ENCODE measurements at regions not wholly inside any gene's neighbourhood (a gene's known extent, or its start where the extent isn't known, plus 50 kb on each side); places are given as distances from the start of the nearest gene placed in this dataset.
"Not testable (repeated sequence)": the region's sequence is repeated elsewhere in the genome, so short reads cannot be mapped to it uniquely, and the experiment has no call there.

GRCh38 chr6:170091639-170092579 lies 199.0 kb downstream of the DLL1 start:
- TF ChIP-seq, protein P1, sequence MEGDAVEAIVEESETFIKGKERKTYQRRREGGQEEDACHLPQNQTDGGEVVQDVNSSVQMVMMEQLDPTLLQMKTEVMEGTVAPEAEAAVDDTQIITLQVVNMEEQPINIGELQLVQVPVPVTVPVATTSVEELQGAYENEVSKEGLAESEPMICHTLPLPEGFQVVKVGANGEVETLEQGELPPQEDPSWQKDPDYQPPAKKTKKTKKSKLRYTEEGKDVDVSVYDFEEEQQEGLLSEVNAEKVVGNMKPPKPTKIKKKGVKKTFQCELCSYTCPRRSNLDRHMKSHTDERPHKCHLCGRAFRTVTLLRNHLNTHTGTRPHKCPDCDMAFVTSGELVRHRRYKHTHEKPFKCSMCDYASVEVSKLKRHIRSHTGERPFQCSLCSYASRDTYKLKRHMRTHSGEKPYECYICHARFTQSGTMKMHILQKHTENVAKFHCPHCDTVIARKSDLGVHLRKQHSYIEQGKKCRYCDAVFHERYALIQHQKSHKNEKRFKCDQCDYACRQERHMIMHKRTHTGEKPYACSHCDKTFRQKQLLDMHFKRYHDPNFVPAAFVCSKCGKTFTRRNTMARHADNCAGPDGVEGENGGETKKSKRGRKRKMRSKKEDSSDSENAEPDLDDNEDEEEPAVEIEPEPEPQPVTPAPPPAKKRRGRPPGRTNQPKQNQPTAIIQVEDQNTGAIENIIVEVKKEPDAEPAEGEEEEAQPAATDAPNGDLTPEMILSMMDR (conservative IDR thresholded peaks at IDR 0.05; ENCODE audit: low read depth, low read length) = no peak
- no peak overlapping the region for H3K4me3 ChIP-seq (ENCODE audit: low read depth, low read length)
- no peak for DNase-seq (ENCODE audit: low read depth)

- TF ChIP-seq, protein P1 (conservative IDR thresholded peaks at IDR 0.05; ENCODE audit: low read depth, low read length) = no peak
Observed at GRCh38 chr6:170091000-170091638, 199.8 kb downstream of the DLL1 start.

DNA sequence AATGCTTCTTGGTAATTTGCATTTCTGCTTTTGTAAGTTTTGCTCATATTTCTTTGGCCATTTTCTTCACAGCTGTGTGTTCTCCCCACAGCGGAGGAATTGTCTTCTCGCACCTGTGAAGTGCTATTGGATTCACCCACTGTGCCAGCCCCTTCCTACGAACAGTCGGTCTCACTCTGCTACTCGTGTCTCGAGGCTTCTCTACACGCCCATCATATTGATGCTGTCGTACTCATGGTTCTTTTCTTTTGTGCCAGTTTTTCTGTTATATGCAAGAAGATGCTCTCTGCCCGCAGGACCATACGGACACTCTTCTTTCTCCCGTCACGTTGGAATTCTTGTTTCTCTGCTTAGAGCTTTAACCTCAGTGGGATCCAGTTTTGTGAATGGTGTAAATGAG lies 200.3 kb downstream of the DLL1 start:
- TF ChIP-seq, protein P1 (conservative IDR thresholded peaks at IDR 0.05; ENCODE audit: low read depth, low read length) = no peak
- no peak for DNase-seq (ENCODE audit: low read depth)
- H3K4me3 ChIP-seq (ENCODE audit: low read depth, low read length) = no peak overlapping the region

More at GRCh38 chr6:170091000-170091638, 199.8 kb downstream of the DLL1 start:
- no peak overlapping the region for H3K4me3 ChIP-seq (ENCODE audit: low read depth, low read length)
- DNase-seq (ENCODE audit: low read depth) = no peak

DNA sequence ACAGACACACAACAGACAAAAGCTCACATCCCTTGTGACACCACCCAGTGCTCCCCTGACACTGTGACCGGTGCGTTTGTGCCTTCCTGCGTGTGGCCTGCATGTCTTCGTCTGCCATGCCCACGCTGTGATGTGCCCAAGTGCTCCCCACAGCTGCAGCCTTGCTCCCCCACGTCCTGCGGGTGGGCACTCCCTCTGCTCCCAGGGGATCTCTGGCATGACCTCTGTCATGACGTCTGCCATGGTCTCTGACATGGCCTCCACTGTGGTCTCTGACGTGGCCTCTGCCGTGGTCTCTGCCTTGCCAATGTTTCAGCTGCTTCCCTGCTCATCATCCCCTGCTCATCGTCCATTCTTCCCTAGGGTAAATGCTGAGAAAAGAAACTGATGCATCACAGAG lies 200.9 kb downstream of the DLL1 start:
- H3K4me3 ChIP-seq (ENCODE audit: low read depth, low read length) = no peak overlapping the region
- TF ChIP-seq, protein P1 (conservative IDR thresholded peaks at IDR 0.05; ENCODE audit: low read depth, low read length) = no peak
- DNase-seq (ENCODE audit: low read depth) = no peak

DNA sequence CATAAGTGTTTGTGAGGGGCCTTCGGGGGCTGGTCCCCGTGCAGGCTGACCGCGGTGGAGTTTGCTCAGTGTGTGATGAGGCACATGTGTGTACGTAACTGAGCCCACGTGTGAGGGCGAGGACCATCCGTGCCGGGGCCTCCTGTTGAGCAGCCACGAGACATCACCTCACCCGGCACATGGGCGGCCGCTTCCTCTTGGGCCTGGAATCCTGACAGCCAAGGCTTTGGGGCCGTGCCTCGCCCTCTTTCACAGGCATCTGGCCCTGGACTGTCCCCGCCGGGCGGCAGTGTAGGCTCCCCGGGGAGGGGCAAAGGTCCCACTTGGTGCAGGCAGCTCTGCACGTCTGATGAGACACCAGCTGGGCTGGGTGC lies 202.3 kb downstream of the DLL1 start:
- TF ChIP-seq, protein P1 (conservative IDR thresholded peaks at IDR 0.05; ENCODE audit: low read depth, low read length) = no peak
- no peak for DNase-seq (ENCODE audit: low read depth)
- H3K4me3 ChIP-seq (ENCODE audit: low read depth, low read length) = no peak overlapping the region

DNA sequence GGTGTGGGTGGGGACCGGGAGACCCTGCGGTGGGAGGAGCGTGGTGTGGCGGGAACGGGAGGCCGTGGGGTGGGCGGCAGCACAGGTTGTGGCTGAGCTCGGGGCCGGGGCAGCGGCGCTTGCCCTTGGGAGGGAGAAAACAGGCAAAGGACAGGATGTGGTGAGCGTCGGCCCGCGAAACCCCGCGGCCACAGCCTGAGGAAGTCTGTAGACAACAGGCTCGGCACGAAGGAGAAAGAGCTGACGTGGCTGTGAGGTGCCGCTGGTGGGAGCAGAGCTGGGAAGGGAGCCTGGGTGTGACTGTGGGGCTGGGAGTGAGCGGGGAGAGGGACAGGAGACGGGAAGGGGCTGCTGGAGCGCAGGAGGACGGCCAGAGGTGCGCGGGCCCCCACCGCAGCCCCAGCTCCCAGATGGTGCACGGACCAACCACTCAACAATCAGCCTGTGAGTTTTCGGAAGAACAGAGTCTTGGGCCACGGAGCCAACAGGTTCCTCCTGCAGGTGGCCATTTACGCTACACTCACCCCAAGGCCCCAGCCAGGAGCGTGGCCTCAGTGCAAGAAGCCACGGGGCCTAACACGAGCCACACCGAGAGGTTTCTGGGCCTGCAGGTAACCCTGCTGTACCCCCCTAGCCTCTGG lies 202.8 kb downstream of the DLL1 start:
- TF ChIP-seq, protein P1 (conservative IDR thresholded peaks at IDR 0.05; ENCODE audit: low read depth, low read length) = no peak

DNA sequence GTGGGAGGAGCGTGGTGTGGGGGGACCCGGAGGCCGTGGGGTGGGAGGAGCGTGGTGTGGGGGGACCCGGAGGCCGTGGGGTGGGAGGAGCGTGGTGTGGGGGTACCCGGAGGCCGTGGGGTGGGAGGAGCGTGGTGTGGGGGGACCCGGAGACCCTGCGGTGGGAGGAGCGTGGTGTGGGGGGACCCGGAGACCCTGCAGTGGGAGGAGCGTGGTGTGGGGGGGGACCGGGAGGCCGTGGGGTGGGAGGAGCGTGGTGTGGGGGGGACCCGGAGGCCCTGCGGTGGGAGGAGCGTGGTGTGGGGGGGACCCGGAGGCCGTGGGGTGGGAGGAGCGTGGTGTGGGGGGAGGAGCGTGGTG lies 203.5 kb downstream of the DLL1 start:
- not testable (repeated sequence) for DNase-seq (ENCODE audit: low read depth); H3K4me3 ChIP-seq (ENCODE audit: low read depth, low read length)

More for the DNA sequence above, 202.8 kb downstream of the DLL1 start:
- H3K4me3 ChIP-seq (ENCODE audit: low read depth, low read length) = no peak overlapping the region
- no peak for DNase-seq (ENCODE audit: low read depth)

Data from epithelial cell of proximal tubule (primary cell).